Fibroblast of lung (primary cell): ENCODE measurements at regions not wholly inside any gene's neighbourhood (a gene's known extent, or its start where the extent isn't known, plus 50 kb on each side); places are given as distances from the start of the nearest gene placed in this dataset.
A peak's percentile ranks its signal among the peaks of the same experiment; 100 is the strongest.

Experiments
- DNase-seq, 2 donors: peaks; one replicate each; pipeline versions ENCODE4 v3.0.0 to v3.0.0-alpha.2; 2010; ENCODE audit warnings: low read depth in 2 of 2
- H2AFZ ChIP-seq: 2 replicates; pipeline ENCODE4 v1.5.1; 2012; ENCODE audit warnings: low read length, control low read depth, inconsistent platforms
- H3K27ac ChIP-seq: 2 replicates; pipeline ENCODE4 v1.5.1; 2011; ENCODE audit warnings: low read length, control low read depth; ENCODE audit not compliant: insufficient read depth
- H3K27me3 ChIP-seq: 2 replicates; pipeline ENCODE4 v1.5.1; 2011; ENCODE audit warnings: mild to moderate bottlenecking, low read length; ENCODE audit not compliant: control insufficient read depth, insufficient read depth
- H3K36me3 ChIP-seq: 2 replicates; pipeline ENCODE4 v1.5.1; 2011; ENCODE audit warnings: low read length; ENCODE audit not compliant: control insufficient read depth, insufficient read depth
- H3K4me1 ChIP-seq: 2 replicates; pipeline ENCODE4 v1.5.1; 2011; ENCODE audit warnings: low read length; ENCODE audit not compliant: control insufficient read depth, insufficient read depth; ENCODE audit errors: extremely low read depth
- H3K4me2 ChIP-seq: 2 replicates; pipeline ENCODE4 v1.5.1; 2011; ENCODE audit warnings: low read length, control low read depth; ENCODE audit not compliant: insufficient read depth; ENCODE audit errors: extremely low read depth
- H3K4me3 ChIP-seq, 4 experiments: fragments of 200-600 bp in 1 of 4; sonication (generic) in 1 of 4; replicated peaks in 1 of 4; 2 replicates each; pipeline ENCODE4 v1.5.1; 2011 to 2016; ENCODE audit warnings: low read length in 4 of 4, low read depth in 3 of 4, mild to moderate bottlenecking in 3 of 4, control low read depth in 2 of 4, inconsistent platforms in 1 of 4, mixed read lengths in 1 of 4; ENCODE audit not compliant: insufficient read depth in 1 of 4; ENCODE audit errors: control extremely low read depth in 1 of 4
- H3K79me2 ChIP-seq: 2 replicates; pipeline ENCODE4 v1.5.1; 2012; ENCODE audit warnings: mild to moderate bottlenecking, low read length, inconsistent platforms; ENCODE audit not compliant: control insufficient read depth, insufficient read depth
- H3K9ac ChIP-seq: 2 replicates; pipeline ENCODE4 v1.5.1; 2011; ENCODE audit warnings: mild to moderate bottlenecking, low read length, control low read depth; ENCODE audit not compliant: insufficient read depth
- H3K9me3 ChIP-seq: 2 replicates; pipeline ENCODE4 v1.5.1; 2012; ENCODE audit warnings: low read depth, low read length; ENCODE audit not compliant: control insufficient read depth, insufficient read depth
- H4K20me1 ChIP-seq: 2 replicates; pipeline ENCODE4 v1.5.1; 2011; ENCODE audit warnings: low read length; ENCODE audit not compliant: control insufficient read depth, insufficient read depth; ENCODE audit errors: extremely low read depth
- CTCF ChIP-seq, 2 donors: IDR thresholded peaks in 1 of 2; conservative IDR thresholded peaks in 1 of 2; 1 replicate in 1 of 2; 2 replicates in 1 of 2; pipeline ENCODE4 v1.5.1; 2011 to 2012; ENCODE audit warnings: low read length in 2 of 2, control low read depth in 1 of 2, inconsistent platforms in 1 of 2, low read depth in 1 of 2, mild to moderate bottlenecking in 1 of 2
- EZH2 ChIP-seq: IDR thresholded peaks from 2 replicates; pipeline ENCODE4 v1.5.1; 2012; ENCODE audit warnings: low read length, control low read depth, mild to moderate bottlenecking; ENCODE audit errors: missing control alignments

- H3K4me2 ChIP-seq, result peak overlapping the region; percentile 73
- H3K79me2 ChIP-seq, result no peaks in the 10 kb centered on the region
- H3K9me3 ChIP-seq, result no peaks in the 10 kb centered on the region
- no peak overlapping the region for H3K9ac ChIP-seq
- TF ChIP-seq CTCF (conservative IDR thresholded peaks at IDR 0.05 in 1 of 2, IDR thresholded peaks at IDR 0.05 in 1 of 2; ENCODE audit: low read depth in 1 of 2, low read length in 2 of 2) (no peak), EZH2 (no peak)
- no peaks in the 10 kb centered on the region for H4K20me1 ChIP-seq
- no peaks in the 10 kb centered on the region for H3K36me3 ChIP-seq
- H2AFZ ChIP-seq, result peak overlapping the region; percentile 33
- no peak overlapping the region for H3K27ac ChIP-seq
- no peaks in the 10 kb centered on the region for H3K4me1 ChIP-seq
- H3K27me3 ChIP-seq, result no peaks in the 10 kb centered on the region
- peak; percentile 44 to 61 for DNase-seq
- H3K4me3 ChIP-seq, result peak overlapping the region in 2 of 4 experiments; percentile 37 to 47
Measured at GRCh38 chr12:78406828-78407227, 457.7 kb upstream of the SYT1 start.

GRCh38 chr12:78407722-78408121, 456.9 kb upstream of the SYT1 start:
- Histone ChIP-seq H3K9me3 (no peaks in the 10 kb centered on the region), H3K4me2 (no peak overlapping the region), H3K27ac (no peak overlapping the region), H3K27me3 (no peaks in the 10 kb centered on the region), H3K4me1 (no peaks in the 10 kb centered on the region), H3K79me2 (no peaks in the 10 kb centered on the region), H2AFZ (no peak overlapping the region), H3K4me3 (no peak overlapping the region), H3K9ac (no peak overlapping the region), H4K20me1 (no peaks in the 10 kb centered on the region), H3K36me3 (no peaks in the 10 kb centered on the region)
- TF ChIP-seq EZH2 (no peak), CTCF (conservative IDR thresholded peaks at IDR 0.05 in 1 of 2, IDR thresholded peaks at IDR 0.05 in 1 of 2; ENCODE audit: low read depth in 1 of 2, low read length in 2 of 2) (no peak)
- peak in 1 of 2 donors; percentile 20 for DNase-seq

GRCh38 chr12:78414071-78414470, 450.5 kb upstream of the SYT1 start:
- no peak overlapping the region for H3K9ac ChIP-seq
- no peak for DNase-seq
- TF ChIP-seq CTCF (conservative IDR thresholded peaks at IDR 0.05 in 1 of 2, IDR thresholded peaks at IDR 0.05 in 1 of 2; ENCODE audit: low read depth in 1 of 2, low read length in 2 of 2), result no peak
- TF ChIP-seq EZH2, result no peak
- no peaks in the 10 kb centered on the region for H3K27me3 ChIP-seq
- H3K36me3 ChIP-seq, result no peaks in the 10 kb centered on the region
- no peaks in the 10 kb centered on the region for H3K9me3 ChIP-seq
- no peak overlapping the region for H3K4me3 ChIP-seq
- H3K4me2 ChIP-seq, result no peak overlapping the region
- H3K4me1 ChIP-seq, result no peaks in the 10 kb centered on the region
- H4K20me1 ChIP-seq, result no peaks in the 10 kb centered on the region
- H2AFZ ChIP-seq, result no peak overlapping the region
- no peaks in the 10 kb centered on the region for H3K79me2 ChIP-seq
- no peak overlapping the region for H3K27ac ChIP-seq
